ENCODE measurements at regions not wholly inside any gene's neighbourhood (a gene's known extent, or its start where the extent isn't known, plus 50 kb on each side); places are given as distances from the start of the nearest gene placed in this dataset.

DNA sequence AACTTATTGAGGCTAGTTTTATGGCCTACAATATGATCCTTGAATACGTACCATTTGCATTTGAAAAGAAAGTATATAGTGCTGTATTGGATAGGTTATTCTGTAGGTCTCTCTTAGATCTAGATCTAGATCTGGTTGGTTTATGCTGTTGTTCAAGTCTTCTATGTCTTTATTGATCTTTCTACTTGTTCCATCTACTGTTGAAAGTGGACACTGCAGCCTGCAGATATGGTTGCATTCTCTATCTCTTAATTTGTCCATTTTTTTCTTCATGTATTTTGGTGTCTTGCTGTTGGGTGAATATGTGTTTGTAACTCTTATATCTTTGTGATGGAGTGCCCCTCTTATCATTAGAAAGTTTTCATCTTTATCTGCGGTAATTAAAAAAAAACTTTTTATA lies 139.4 kb upstream of the PCDH15 start:
- TF ChIP-seq, protein P1, sequence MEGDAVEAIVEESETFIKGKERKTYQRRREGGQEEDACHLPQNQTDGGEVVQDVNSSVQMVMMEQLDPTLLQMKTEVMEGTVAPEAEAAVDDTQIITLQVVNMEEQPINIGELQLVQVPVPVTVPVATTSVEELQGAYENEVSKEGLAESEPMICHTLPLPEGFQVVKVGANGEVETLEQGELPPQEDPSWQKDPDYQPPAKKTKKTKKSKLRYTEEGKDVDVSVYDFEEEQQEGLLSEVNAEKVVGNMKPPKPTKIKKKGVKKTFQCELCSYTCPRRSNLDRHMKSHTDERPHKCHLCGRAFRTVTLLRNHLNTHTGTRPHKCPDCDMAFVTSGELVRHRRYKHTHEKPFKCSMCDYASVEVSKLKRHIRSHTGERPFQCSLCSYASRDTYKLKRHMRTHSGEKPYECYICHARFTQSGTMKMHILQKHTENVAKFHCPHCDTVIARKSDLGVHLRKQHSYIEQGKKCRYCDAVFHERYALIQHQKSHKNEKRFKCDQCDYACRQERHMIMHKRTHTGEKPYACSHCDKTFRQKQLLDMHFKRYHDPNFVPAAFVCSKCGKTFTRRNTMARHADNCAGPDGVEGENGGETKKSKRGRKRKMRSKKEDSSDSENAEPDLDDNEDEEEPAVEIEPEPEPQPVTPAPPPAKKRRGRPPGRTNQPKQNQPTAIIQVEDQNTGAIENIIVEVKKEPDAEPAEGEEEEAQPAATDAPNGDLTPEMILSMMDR (IDR thresholded peaks at IDR 0.05), result no peak
- TF ChIP-seq POLR2A (IDR thresholded peaks at IDR 0.05; ENCODE audit: low read depth), result no peak
- no peak for TF ChIP-seq EP300 (IDR thresholded peaks at IDR 0.05)
- TF ChIP-seq POLR2AphosphoS5 (IDR thresholded peaks at IDR 0.05), result no peak
